IPS-NIHi7 (cell line): ENCODE measurements at regions not wholly inside any gene's neighbourhood (a gene's known extent, or its start where the extent isn't known, plus 50 kb on each side); places are given as distances from the start of the nearest gene placed in this dataset.

Experiments
- DNase-seq: peaks from one replicate; pipeline ENCODE4 v3.0.0; 2012; ENCODE audit warnings: mixed read lengths; ENCODE audit errors: extremely low spot score

GRCh38 chr3:64945171-64945729, 257.4 kb upstream of the ADAMTS9 start:
- DNase-seq: peak; percentile 74

DNA sequence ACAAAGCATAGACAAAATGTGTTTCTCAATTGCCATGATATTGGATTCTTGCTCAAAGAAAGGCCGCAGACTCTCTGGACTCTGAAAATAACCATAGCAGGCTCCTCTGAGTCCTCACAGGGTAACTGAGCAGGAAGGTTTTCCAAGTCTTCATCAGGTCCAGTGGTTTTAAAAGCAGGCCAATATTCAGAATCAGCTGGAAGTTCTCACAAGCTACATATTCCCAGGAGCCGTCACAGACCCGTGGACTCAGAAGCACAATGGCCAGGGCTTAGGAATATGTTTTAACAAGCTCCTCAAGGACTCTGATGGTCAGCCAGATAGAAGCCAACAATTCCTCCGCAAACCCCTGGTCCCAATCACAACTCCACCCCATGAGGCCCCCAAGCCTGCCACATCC, 256.1 kb upstream of the ADAMTS9 start:
- no peak for DNase-seq

DNA sequence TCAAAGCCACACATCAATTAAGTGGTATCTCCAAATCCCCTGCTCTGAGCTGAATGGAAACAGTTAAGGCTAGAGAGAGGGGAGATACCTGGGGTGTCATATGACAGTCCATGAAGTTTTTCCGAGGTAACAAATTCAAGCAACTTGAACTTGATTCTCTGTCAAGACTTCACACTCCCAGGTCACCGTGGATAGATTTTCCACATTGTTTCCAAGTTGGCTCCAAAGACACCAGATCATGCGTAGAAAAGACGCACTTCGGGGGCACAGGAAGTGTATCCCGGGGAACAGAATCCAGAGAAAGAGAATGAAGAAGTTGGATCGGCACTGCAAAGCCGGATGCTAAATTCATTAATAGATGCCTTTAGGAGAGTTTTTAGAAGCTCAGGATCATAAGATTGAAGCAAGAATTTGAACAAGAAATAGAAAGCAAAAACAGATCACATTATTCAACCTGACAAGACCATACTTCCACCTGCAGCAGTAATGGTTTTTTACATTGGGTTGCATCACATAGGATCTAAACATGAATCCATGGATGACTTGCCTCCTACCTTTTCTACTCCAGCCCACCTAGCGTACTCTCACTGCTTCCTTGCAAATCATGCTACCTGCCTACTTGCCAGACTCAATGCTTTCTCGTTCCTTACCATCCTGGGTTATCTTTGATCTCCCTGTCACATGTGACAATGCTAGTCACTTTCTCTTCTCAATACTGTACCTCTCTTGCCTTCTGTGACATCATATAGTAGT, 253.0 kb upstream of the ADAMTS9 start:
- no peak for DNase-seq

DNA sequence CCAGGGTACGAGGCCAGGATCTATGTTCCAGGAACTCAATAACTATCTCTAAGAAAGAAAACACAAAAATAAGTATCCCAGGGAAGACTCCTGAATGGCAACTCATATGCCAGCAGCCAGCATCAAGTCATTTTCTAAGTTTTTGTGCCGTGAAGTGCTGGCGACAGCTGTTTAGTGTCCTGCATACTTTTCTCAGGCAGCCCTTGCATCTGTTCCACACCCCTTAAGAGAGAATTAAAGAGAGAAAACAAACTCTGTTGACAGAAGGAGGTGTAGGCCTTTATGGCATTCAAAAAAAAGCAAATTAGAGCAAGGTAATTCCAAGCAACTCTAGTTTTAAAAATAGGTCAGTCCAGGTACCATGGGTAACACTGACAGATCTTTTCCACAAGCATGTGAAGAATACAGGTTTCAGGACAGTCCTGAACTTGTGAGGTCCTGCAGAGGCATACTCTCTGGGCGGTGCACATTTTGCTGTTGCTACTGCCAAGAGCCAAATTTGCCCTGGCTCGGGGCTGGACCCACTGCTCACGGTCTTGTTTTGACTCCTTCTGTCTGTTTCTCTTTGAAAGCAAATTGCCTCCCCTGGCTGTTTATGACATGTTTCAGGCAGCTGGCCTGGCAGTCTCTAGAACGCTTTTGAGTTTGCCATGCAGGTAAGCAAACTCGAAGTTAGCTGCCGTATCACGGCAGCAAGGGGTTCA, 252.1 kb upstream of the ADAMTS9 start:
- DNase-seq: no peak

GRCh38 chr3:64939309-64939708, 251.5 kb upstream of the ADAMTS9 start:
- no peak for DNase-seq

DNA sequence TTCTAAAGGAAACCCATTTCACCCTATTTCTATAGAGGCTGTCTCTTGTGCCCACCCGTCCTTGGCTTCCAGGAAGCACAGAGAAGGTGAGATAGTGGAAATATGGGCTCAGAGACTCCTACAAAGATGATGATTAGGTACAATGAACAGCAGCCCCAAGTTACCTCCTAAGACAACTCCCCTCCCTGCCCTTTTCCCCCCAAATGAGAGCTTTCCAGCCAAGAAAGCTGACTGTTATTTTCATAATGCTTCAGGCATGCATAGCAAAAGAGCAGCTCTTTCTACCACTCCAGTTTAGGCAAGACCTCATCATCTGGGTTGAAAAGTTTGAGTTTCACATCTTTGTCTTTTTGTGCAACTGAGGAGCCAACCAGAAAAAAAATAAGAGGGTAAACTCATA, 248.8 kb upstream of the ADAMTS9 start:
- DNase-seq: no peak

- DNase-seq: no peak
These were observed 248.2 kb upstream of the ADAMTS9 start for GRCh38 chr3:64935971-64936370.

- no peak for DNase-seq
These were observed 245.0 kb upstream of the ADAMTS9 start for GRCh38 chr3:64932666-64933342.

- no peak for DNase-seq
These were observed 244.3 kb upstream of the ADAMTS9 start for GRCh38 chr3:64932016-64932518.

- DNase-seq: no peak
These were observed 243.1 kb upstream of the ADAMTS9 start for GRCh38 chr3:64930891-64931290.

- no peak for DNase-seq
These were observed 240.9 kb upstream of the ADAMTS9 start for GRCh38 chr3:64928683-64929082.

DNA sequence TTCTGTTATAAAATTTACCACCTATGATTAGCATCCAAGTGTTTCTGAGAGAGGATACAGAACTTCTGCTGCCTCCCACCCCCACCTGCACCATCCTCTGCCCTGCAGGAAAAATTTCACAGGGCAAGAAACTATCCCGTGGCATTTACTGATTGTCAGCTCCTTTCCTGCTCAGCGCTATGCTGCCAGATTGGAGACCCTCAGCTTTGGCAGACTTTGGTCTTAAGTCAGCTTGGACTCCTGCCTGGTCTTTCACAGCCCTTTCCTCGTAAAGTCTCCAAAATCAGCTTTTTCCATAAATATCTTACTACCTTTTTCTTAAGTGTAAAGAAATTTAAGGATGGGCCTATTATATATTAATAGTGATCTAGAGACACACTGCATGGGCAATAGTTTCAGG, 239.9 kb upstream of the ADAMTS9 start:
- no peak for DNase-seq

DNA sequence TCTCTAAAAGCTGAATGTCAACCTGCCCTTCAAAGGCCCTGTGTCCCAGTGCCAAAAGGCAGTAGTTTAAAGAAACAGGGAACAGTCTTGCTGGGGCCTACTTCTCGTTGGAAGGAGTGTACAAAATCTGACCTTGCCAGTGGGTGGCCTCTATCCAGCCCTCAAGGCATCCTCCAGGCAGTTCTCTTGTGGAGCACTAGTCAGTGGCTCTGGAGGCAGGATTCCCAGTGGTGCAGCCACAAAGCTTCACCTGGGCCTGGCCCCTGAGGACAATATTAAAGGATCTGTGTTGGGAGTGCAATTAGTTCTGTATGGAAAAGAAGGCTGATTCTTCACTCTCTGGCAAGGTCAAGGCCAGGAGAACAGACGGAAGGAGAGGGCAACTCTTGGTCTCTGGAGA, 237.8 kb upstream of the ADAMTS9 start:
- no peak for DNase-seq

GRCh38 chr3:64924961-64925360, 237.2 kb upstream of the ADAMTS9 start:
- DNase-seq: no peak

- no peak for DNase-seq
These were observed 234.4 kb upstream of the ADAMTS9 start for GRCh38 chr3:64922213-64922612.

- DNase-seq: no peak
These were observed 233.7 kb upstream of the ADAMTS9 start for GRCh38 chr3:64921281-64922065.

DNA sequence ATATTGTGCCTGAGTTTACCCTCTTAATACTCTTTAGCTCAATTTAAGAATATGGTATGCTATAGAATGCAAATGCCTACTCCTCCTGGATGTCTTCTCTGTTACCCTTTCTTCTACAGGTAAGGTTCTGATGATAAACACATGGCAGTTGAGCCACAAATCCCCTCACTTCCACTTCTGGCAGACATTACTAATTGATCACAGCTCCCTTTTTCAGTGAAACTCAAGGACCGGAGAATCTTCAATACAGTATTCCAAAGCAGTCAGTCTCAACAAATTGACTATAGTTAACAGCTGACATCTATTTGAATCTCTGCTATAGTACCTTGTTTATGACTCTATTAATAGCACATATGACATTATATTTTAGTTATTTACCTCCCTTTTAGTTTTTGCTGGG, 232.1 kb upstream of the ADAMTS9 start:
- DNase-seq: no peak

DNA sequence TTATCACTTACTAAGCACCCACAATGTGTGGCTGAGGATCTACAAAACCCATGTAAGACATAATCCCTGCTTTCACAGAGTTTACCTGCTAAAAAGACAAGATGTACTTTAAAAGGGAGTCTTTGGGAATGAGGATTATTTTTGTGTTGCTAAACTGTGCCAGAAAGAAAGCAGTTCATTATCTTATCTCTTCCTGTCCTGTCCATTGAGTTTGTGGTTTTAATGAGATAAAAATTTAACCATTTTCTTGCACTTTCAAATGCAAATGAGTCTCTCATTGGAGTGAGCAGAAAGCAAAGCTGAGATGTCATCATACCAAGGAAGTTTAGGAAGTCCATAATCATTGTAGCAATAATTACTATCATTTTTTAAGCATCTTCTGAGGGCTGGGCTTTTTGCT, 231.2 kb upstream of the ADAMTS9 start:
- no peak for DNase-seq

DNA sequence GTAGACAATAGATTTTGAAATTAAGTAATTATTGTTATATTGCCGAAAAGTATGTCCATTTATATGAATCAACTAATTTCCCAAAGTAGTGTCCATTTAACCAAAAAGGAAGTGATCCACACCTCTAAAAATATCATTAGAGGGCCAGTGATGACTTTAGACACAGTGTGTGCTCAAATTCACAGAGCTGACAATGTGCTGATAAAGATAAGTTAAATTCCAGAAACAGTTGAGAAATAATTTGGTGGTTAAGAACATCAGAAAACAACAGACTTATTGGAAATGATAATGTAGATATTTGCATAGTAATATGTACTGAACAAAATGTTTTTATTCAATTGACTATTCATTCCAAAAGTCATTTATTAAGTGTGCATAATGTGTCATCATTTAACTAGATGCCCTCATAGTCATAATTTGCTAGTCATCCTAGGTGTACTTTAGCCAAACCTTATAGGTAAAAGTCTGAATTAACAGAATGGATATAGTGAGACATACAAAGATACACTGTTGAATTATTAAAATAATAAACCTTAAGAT, 230.2 kb upstream of the ADAMTS9 start:
- no peak for DNase-seq

GRCh38 chr3:64916937-64917336, 229.1 kb upstream of the ADAMTS9 start:
- peak; percentile 58 for DNase-seq

GRCh38 chr3:64916192-64916798, 228.5 kb upstream of the ADAMTS9 start:
- no peak for DNase-seq
